Astrocyte (in vitro differentiated cells and primary cell): ENCODE measurements at regions not wholly inside any gene's neighbourhood (a gene's known extent, or its start where the extent isn't known, plus 50 kb on each side); places are given as distances from the start of the nearest gene placed in this dataset.

ENCODE experiments used
- DNase-seq: peaks from one replicate; pipeline ENCODE4 v3.0.0-alpha.2; 2010; ENCODE audit warnings: low read depth
- FAIRE-seq: peaks from 2 replicates; lab custom pipeline; 2011; peaks lifted over from hg19 to GRCh38; lab: Jason Lieb, UNC
- H2AFZ ChIP-seq: 2 replicates; pipeline ENCODE4 v1.6.0; 2012; ENCODE audit warnings: low read depth, low read length, inconsistent platforms
- H3K27ac ChIP-seq: 2 replicates; pipeline ENCODE4 v1.5.1; 2011; ENCODE audit warnings: low read depth, low read length, inconsistent platforms
- H3K27me3 ChIP-seq: 2 replicates; pipeline ENCODE4 v1.6.0; 2011; ENCODE audit warnings: low read length, inconsistent platforms; ENCODE audit not compliant: insufficient read depth
- H3K36me3 ChIP-seq: 2 replicates; pipeline ENCODE4 v1.5.1; 2011; ENCODE audit warnings: low read length, inconsistent platforms; ENCODE audit not compliant: insufficient read depth
- H3K4me1 ChIP-seq: 2 replicates; pipeline ENCODE4 v1.5.1; 2011; ENCODE audit warnings: low read length, inconsistent platforms; ENCODE audit not compliant: insufficient read depth
- H3K4me2 ChIP-seq: 2 replicates; pipeline ENCODE4 v1.6.0; 2012; ENCODE audit warnings: low read length, inconsistent platforms
- H3K4me3 ChIP-seq: 2 replicates; pipeline ENCODE4 v1.5.1; 2011; ENCODE audit warnings: low read depth, mild to moderate bottlenecking, low read length, inconsistent platforms; ENCODE audit not compliant: insufficient read depth
- H3K79me2 ChIP-seq: 2 replicates; pipeline ENCODE4 v1.6.0; 2012; ENCODE audit warnings: mild to moderate bottlenecking, low read length, inconsistent platforms; ENCODE audit not compliant: insufficient read depth
- H3K9ac ChIP-seq: 2 replicates; pipeline ENCODE4 v1.6.0; 2012; ENCODE audit warnings: mild to moderate bottlenecking, low read length, inconsistent platforms
- H3K9me3 ChIP-seq: 2 replicates; pipeline ENCODE4 v1.5.1; 2012; ENCODE audit warnings: low read depth, mild to moderate bottlenecking, low read length, inconsistent platforms; ENCODE audit not compliant: insufficient read depth
- H4K20me1 ChIP-seq: 2 replicates; pipeline ENCODE4 v1.6.0; 2012; ENCODE audit warnings: low read length, inconsistent platforms; ENCODE audit not compliant: insufficient read depth
- H3K27ac Mint-ChIP-seq: one replicate; pipeline ENCODE4 v1.8.0; 2021; ENCODE audit warnings: mild to moderate bottlenecking, mixed read lengths; ENCODE audit not compliant: unreplicated experiment
- H3K27me3 Mint-ChIP-seq: one replicate; pipeline ENCODE4 v1.8.0; 2021; ENCODE audit warnings: low read depth, mixed read lengths; ENCODE audit not compliant: unreplicated experiment
- H3K36me3 Mint-ChIP-seq: one replicate; pipeline ENCODE4 v1.8.0; 2021; ENCODE audit warnings: low read depth, mixed read lengths; ENCODE audit not compliant: unreplicated experiment
- H3K4me1 Mint-ChIP-seq: one replicate; pipeline ENCODE4 v1.8.0; 2021; ENCODE audit warnings: low read depth, mixed read lengths; ENCODE audit not compliant: unreplicated experiment
- H3K4me3 Mint-ChIP-seq: one replicate; pipeline ENCODE4 v1.8.0; 2021; ENCODE audit warnings: mild to moderate bottlenecking, moderate library complexity, mixed read lengths; ENCODE audit not compliant: unreplicated experiment
- H3K9me3 Mint-ChIP-seq: one replicate; pipeline ENCODE4 v1.8.0; 2021; ENCODE audit warnings: mild to moderate bottlenecking, mixed read lengths; ENCODE audit not compliant: unreplicated experiment
- EZH2 ChIP-seq: IDR thresholded peaks from 2 replicates; pipeline ENCODE4 v1.6.1; 2012; ENCODE audit warnings: mild to moderate bottlenecking, low read length, inconsistent platforms; ENCODE audit not compliant: insufficient read depth
- TF ChIP-seq, protein P1 (sequence below): IDR thresholded peaks from 2 replicates; pipeline ENCODE4 v1.5.1; 2011; ENCODE audit warnings: low read depth, mild to moderate bottlenecking, inconsistent platforms, low read length, moderate library complexity; ENCODE audit not compliant: insufficient read depth

GRCh38 chr11:129721685-129722084 lies 94.0 kb upstream of the TMEM45B start:
- Histone ChIP-seq H3K79me2 (no peaks in the 10 kb centered on the region), H3K36me3 (no peaks in the 10 kb centered on the region), H3K9me3 (no peaks in the 10 kb centered on the region), H4K20me1 (no peaks in the 10 kb centered on the region), H2AFZ (no peak overlapping the region), H3K27ac (no peak overlapping the region), H3K4me2 (no peak overlapping the region), H3K4me1 (no peaks in the 10 kb centered on the region), H3K9ac (no peak overlapping the region), H3K27me3 (no peaks in the 10 kb centered on the region), H3K4me3 (no peak overlapping the region)
- Mint-ChIP-seq H3K36me3 (peaks cover 2% of the 10 kb centered on the region), H3K9me3 (peaks cover 2% of the 10 kb centered on the region), H3K4me1 (no peaks in the 10 kb centered on the region), H3K27ac (no peak overlapping the region), H3K27me3 (peaks cover 44% of the 10 kb centered on the region), H3K4me3 (no peak overlapping the region)
- no peak for DNase-seq
- no peak for FAIRE-seq
- TF ChIP-seq, protein P1, sequence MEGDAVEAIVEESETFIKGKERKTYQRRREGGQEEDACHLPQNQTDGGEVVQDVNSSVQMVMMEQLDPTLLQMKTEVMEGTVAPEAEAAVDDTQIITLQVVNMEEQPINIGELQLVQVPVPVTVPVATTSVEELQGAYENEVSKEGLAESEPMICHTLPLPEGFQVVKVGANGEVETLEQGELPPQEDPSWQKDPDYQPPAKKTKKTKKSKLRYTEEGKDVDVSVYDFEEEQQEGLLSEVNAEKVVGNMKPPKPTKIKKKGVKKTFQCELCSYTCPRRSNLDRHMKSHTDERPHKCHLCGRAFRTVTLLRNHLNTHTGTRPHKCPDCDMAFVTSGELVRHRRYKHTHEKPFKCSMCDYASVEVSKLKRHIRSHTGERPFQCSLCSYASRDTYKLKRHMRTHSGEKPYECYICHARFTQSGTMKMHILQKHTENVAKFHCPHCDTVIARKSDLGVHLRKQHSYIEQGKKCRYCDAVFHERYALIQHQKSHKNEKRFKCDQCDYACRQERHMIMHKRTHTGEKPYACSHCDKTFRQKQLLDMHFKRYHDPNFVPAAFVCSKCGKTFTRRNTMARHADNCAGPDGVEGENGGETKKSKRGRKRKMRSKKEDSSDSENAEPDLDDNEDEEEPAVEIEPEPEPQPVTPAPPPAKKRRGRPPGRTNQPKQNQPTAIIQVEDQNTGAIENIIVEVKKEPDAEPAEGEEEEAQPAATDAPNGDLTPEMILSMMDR, result no peak
- no peak for TF ChIP-seq EZH2

DNA sequence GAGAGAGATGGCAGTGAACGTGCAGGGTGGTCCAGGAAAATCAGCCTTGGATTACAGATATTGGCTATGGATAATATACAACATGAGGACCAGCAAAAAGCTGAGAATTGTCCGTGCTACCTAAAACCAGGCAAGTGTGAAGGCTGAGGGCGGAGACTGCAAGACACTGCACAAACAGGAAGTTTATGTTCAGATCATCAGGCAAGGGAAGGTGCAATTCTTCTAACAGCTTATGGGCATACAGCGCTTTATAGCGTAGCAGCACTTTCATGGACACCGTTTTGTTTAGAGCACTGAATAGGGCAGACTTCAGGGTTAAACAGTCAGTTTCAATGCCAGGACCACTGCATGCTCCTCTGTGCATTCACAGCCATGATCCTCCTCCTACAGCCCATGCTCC lies 93.1 kb upstream of the TMEM45B start:
- H3K9me3 ChIP-seq, result no peaks in the 10 kb centered on the region
- no peak overlapping the region for H3K4me2 ChIP-seq
- no peak overlapping the region for H3K4me3 ChIP-seq
- FAIRE-seq, result no peak
- H3K36me3 ChIP-seq, result no peaks in the 10 kb centered on the region
- Mint-ChIP-seq H3K27me3 (peaks cover 49% of the 10 kb centered on the region), H3K27ac (no peak overlapping the region), H3K4me3 (no peak overlapping the region), H3K4me1 (no peaks in the 10 kb centered on the region), H3K9me3 (peaks cover 2% of the 10 kb centered on the region), H3K36me3 (peaks cover 2% of the 10 kb centered on the region)
- no peaks in the 10 kb centered on the region for H3K79me2 ChIP-seq
- TF ChIP-seq, protein P1, result no peak
- no peak for TF ChIP-seq EZH2
- H3K27me3 ChIP-seq, result no peaks in the 10 kb centered on the region
- no peak overlapping the region for H3K9ac ChIP-seq
- H3K27ac ChIP-seq, result no peak overlapping the region
- no peaks in the 10 kb centered on the region for H4K20me1 ChIP-seq
- no peak for DNase-seq
- no peak overlapping the region for H2AFZ ChIP-seq
- no peaks in the 10 kb centered on the region for H3K4me1 ChIP-seq

- DNase-seq (no peak), FAIRE-seq (no peak)
- no peak overlapping the region for H3K4me2 ChIP-seq
- TF ChIP-seq EZH2, result no peak
- TF ChIP-seq, protein P1, result no peak
- peaks cover 49% of the 10 kb centered on the region for H3K27me3 Mint-ChIP-seq
- no peaks in the 10 kb centered on the region for H4K20me1 ChIP-seq
- no peaks in the 10 kb centered on the region for H3K4me1 Mint-ChIP-seq
- H3K27me3 ChIP-seq, result no peaks in the 10 kb centered on the region
- H3K4me1 ChIP-seq, result no peaks in the 10 kb centered on the region
- H3K79me2 ChIP-seq, result no peaks in the 10 kb centered on the region
- no peak overlapping the region for H3K9ac ChIP-seq
- H3K9me3 Mint-ChIP-seq, result peaks cover 2% of the 10 kb centered on the region
- H3K27ac ChIP-seq, result no peak overlapping the region
- H2AFZ ChIP-seq, result no peak overlapping the region
- H3K4me3 Mint-ChIP-seq, result no peak overlapping the region
- H3K27ac Mint-ChIP-seq, result no peak overlapping the region
- H3K36me3 ChIP-seq, result no peaks in the 10 kb centered on the region
- H3K4me3 ChIP-seq, result no peak overlapping the region
- no peaks in the 10 kb centered on the region for H3K9me3 ChIP-seq
- H3K36me3 Mint-ChIP-seq, result peaks cover 2% of the 10 kb centered on the region
Measured at GRCh38 chr11:129723146-129723760, 92.4 kb upstream of the TMEM45B start.
